Peyer's patch (tissue), 4 donors: ENCODE measurements at regions not wholly inside any gene's neighbourhood (a gene's known extent, or its start where the extent isn't known, plus 50 kb on each side); places are given as distances from the start of the nearest gene placed in this dataset.

Experiments
- POLR2A ChIP-seq, 2 donors: fragments of 450-650 bp; IDR thresholded peaks; one replicate each; pipeline ENCODE4 v1.5.1; 2017; ENCODE audit warnings: antibody characterized with exemption in 2 of 2, mild to moderate bottlenecking in 2 of 2, moderate library complexity in 2 of 2
- TF ChIP-seq, protein P1 (sequence below), 6 experiments: fragments of 450-650 bp in 4 of 6; fragments of 200-600 bp in 2 of 6; sonication (generic) in 1 of 6; IDR thresholded peaks; one replicate each; pipeline ENCODE4 v1.5.1; 2017 to 2019; ENCODE audit warnings: antibody characterized with exemption in 6 of 6, mild to moderate bottlenecking in 3 of 6, moderate library complexity in 1 of 6

- TF ChIP-seq, protein P1, sequence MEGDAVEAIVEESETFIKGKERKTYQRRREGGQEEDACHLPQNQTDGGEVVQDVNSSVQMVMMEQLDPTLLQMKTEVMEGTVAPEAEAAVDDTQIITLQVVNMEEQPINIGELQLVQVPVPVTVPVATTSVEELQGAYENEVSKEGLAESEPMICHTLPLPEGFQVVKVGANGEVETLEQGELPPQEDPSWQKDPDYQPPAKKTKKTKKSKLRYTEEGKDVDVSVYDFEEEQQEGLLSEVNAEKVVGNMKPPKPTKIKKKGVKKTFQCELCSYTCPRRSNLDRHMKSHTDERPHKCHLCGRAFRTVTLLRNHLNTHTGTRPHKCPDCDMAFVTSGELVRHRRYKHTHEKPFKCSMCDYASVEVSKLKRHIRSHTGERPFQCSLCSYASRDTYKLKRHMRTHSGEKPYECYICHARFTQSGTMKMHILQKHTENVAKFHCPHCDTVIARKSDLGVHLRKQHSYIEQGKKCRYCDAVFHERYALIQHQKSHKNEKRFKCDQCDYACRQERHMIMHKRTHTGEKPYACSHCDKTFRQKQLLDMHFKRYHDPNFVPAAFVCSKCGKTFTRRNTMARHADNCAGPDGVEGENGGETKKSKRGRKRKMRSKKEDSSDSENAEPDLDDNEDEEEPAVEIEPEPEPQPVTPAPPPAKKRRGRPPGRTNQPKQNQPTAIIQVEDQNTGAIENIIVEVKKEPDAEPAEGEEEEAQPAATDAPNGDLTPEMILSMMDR (IDR thresholded peaks at IDR 0.05): no peak
- TF ChIP-seq POLR2A (IDR thresholded peaks at IDR 0.05): no peak
Measured at GRCh38 chr2:196380098-196380497, 208.7 kb upstream of the STK17B start.
